Caco-2 (cell line): ENCODE measurements at regions not wholly inside any gene's neighbourhood (a gene's known extent, or its start where the extent isn't known, plus 50 kb on each side); places are given as distances from the start of the nearest gene placed in this dataset.

Experiments used
- BruUV-seq: library from RNA; stranded (reverse); fragments of 400-500 nt; replicated peaks from 2 replicates; lab custom pipeline; 2021; lab: Mats Ljungman, UMichigan
- CTCF ChIA-PET: fragments of 300-600 bp; sonication (Branson Sonifier 250); formaldehyde crosslinking; loops from one replicate; lab custom pipeline; 2022; ENCODE audit warnings: antibody characterized with exemption; lab: Charles Lee
- POLR2A ChIA-PET: fragments of 300-600 bp; sonication (Branson Sonifier 250); formaldehyde crosslinking; loops from one replicate; lab custom pipeline; 2022; ENCODE audit warnings: antibody characterized with exemption; lab: Charles Lee
- DNase-seq, 2 experiments: peaks; one replicate each; pipeline versions ENCODE4 v3.0.0 to v3.0.0-alpha.2; 2020 to 2022
- H3K27me3 ChIP-seq: replicated peaks from 2 replicates; pipeline ENCODE4 v1.6.0; 2011; ENCODE audit warnings: low read length; ENCODE audit not compliant: control insufficient read depth, insufficient read depth
- H3K36me3 ChIP-seq: 2 replicates; pipeline ENCODE4 v1.5.1; 2011; ENCODE audit warnings: low read length; ENCODE audit not compliant: control insufficient read depth, insufficient read depth
- H3K4me1 ChIP-seq: fragments of 250-450 bp; sonication (Bioruptor Pico); 2 replicates; pipeline ENCODE4 v1.5.1; 2020; ENCODE audit warnings: mild to moderate bottlenecking
- H3K4me3 ChIP-seq: 2 replicates; pipeline ENCODE4 v1.5.1; 2011; ENCODE audit warnings: low read depth, mild to moderate bottlenecking, control low read depth, low read length
- H3K9me3 ChIP-seq: fragments of 250-450 bp; sonication (Bioruptor Pico); 2 replicates; pipeline ENCODE4 v1.5.1; 2020; ENCODE audit warnings: mild to moderate bottlenecking, moderate library complexity
- H3K27ac Mint-ChIP-seq: one replicate; pipeline ENCODE4 v1.8.0; 2022; ENCODE audit warnings: mixed read lengths; ENCODE audit not compliant: unreplicated experiment
- H3K27me3 Mint-ChIP-seq: one replicate; pipeline ENCODE4 v1.8.0; 2022; ENCODE audit warnings: mixed read lengths; ENCODE audit not compliant: insufficient read depth, unreplicated experiment
- H3K36me3 Mint-ChIP-seq: one replicate; pipeline ENCODE4 v1.8.0; 2022; ENCODE audit warnings: mild to moderate bottlenecking, mixed read lengths; ENCODE audit not compliant: insufficient read depth, unreplicated experiment
- H3K4me1 Mint-ChIP-seq: one replicate; pipeline ENCODE4 v1.8.0; 2022; ENCODE audit warnings: low read depth, mixed read lengths; ENCODE audit not compliant: unreplicated experiment
- H3K4me3 Mint-ChIP-seq: one replicate; pipeline ENCODE4 v1.8.0; 2022; ENCODE audit warnings: mild to moderate bottlenecking, moderate library complexity, mixed read lengths; ENCODE audit not compliant: unreplicated experiment
- H3K9me3 Mint-ChIP-seq: one replicate; pipeline ENCODE4 v1.8.0; 2022; ENCODE audit warnings: mixed read lengths; ENCODE audit not compliant: unreplicated experiment
- CTCF ChIP-seq, 2 experiments: fragments of 200-600 bp in 1 of 2; IDR thresholded peaks; 1 replicate in 1 of 2; 2 replicates in 1 of 2; pipeline versions ENCODE4 v1.5.1 to v1.8.0; 2011 to 2022; ENCODE audit warnings: antibody characterized with exemption in 1 of 2, control low read depth in 1 of 2, inconsistent platforms in 1 of 2, low read depth in 1 of 2, low read length in 1 of 2, mild to moderate bottlenecking in 1 of 2, moderate library complexity in 1 of 2; ENCODE audit not compliant: insufficient read depth in 1 of 2, severe bottlenecking in 1 of 2, unreplicated experiment in 1 of 2
- intact Hi-C: fragments of 100-400 bp; cut with micrococcal nuclease; formaldehyde crosslinking; loops from one replicate; pipeline ENCODE4 v1.10.0; 2022; ENCODE audit not compliant: unreplicated experiment

- ChIA-PET POLR2A (no interaction called here), CTCF (no interaction called here)
- no peaks in the 10 kb centered on the region; the same call in 1 of the 2 replicates for H3K36me3 ChIP-seq
- H3K9me3 ChIP-seq = 0 out of 2 replicates have a peak, but pooled peaks cover 2% of the 10 kb centered on the region
- Mint-ChIP-seq H3K27me3 (no peaks in the 10 kb centered on the region), H3K36me3 (peaks cover 6% of the 10 kb centered on the region), H3K9me3 (no peaks in the 10 kb centered on the region), H3K4me1 (peaks cover 15% of the 10 kb centered on the region), H3K4me3 (no peak overlapping the region), H3K27ac (no peak overlapping the region)
- BruUV-seq = no TSS peak
- H3K4me1 ChIP-seq = peaks cover 34% of the 10 kb centered on the region
- no peaks in the 10 kb centered on the region for H3K27me3 ChIP-seq
- no peak overlapping the region for H3K4me3 ChIP-seq
- TF ChIP-seq CTCF (IDR thresholded peaks at IDR 0.05; ENCODE audit: insufficient read depth in 1 of 2, low read depth in 1 of 2, low read length in 1 of 2, severe bottlenecking in 1 of 2, unreplicated experiment in 1 of 2) = no peak
- no peak for DNase-seq
- intact Hi-C loops = loop anchor here (5.0 to 10.0 kb wide), 2 partner anchors 127 to 219 kb away; no protein-coding TSS in a partner anchor
Observed at GRCh38 chr6:153944201-153944600, 94.8 kb upstream of the OPRM1 start.

- TF ChIP-seq CTCF (IDR thresholded peaks at IDR 0.05; ENCODE audit: insufficient read depth in 1 of 2, low read depth in 1 of 2, low read length in 1 of 2, severe bottlenecking in 1 of 2, unreplicated experiment in 1 of 2) = no peak
- H3K9me3 Mint-ChIP-seq = no peaks in the 10 kb centered on the region
- H3K27me3 Mint-ChIP-seq = no peaks in the 10 kb centered on the region
- POLR2A ChIA-PET = no interaction called here
- CTCF ChIA-PET = no interaction called here
- intact Hi-C loops = loop anchor here (5.0 to 10.0 kb wide), 2 partner anchors 125 to 218 kb away; no protein-coding TSS in a partner anchor
- BruUV-seq = no TSS peak
- Histone ChIP-seq H3K36me3 (no peaks in the 10 kb centered on the region; the same call in 1 of the 2 replicates), H3K4me3 (no peak overlapping the region), H3K27me3 (no peaks in the 10 kb centered on the region), H3K4me1 (peaks cover 34% of the 10 kb centered on the region), H3K9me3 (0 out of 2 replicates have a peak, but pooled peaks cover 2% of the 10 kb centered on the region)
- no peak overlapping the region for H3K4me3 Mint-ChIP-seq
- peaks cover 15% of the 10 kb centered on the region for H3K4me1 Mint-ChIP-seq
- peaks cover 6% of the 10 kb centered on the region for H3K36me3 Mint-ChIP-seq
- no peak for DNase-seq
- no peak overlapping the region for H3K27ac Mint-ChIP-seq
Observed at GRCh38 chr6:153942361-153942760, 96.7 kb upstream of the OPRM1 start.

DNA sequence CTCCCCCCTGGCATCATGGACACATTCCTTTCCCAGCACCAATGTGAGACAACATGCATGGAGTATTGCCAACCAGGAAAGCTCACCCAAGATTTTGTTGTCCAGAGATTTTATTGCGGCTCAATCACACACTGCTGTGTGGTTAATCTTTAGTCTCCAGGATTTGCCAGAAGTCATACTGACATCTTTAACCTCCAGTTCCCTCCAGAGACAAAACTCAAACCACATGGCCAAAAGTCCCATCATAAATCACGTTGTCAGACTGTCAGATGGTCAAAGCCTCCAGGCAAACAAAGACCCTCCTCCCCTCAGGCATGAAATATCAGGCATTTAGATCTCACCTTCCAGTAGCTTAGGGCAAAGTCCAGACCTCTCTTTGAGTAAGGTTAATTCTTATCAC, 97.3 kb upstream of the OPRM1 start:
- Mint-ChIP-seq H3K27me3 (no peaks in the 10 kb centered on the region), H3K36me3 (peaks cover 6% of the 10 kb centered on the region), H3K9me3 (no peaks in the 10 kb centered on the region), H3K27ac (peak overlapping the region; percentile 13), H3K4me3 (no peak overlapping the region), H3K4me1 (peaks cover 15% of the 10 kb centered on the region)
- BruUV-seq = no TSS peak
- H3K27me3 ChIP-seq = no peaks in the 10 kb centered on the region
- no peaks in the 10 kb centered on the region; the same call in 1 of the 2 replicates for H3K36me3 ChIP-seq
- 0 out of 2 replicates have a peak, but pooled peaks cover 2% of the 10 kb centered on the region for H3K9me3 ChIP-seq
- DNase-seq = peak; percentile 78 to 83
- ChIA-PET POLR2A (no interaction called here), CTCF (no interaction called here)
- intact Hi-C loops = loop anchor here (5.0 to 10.0 kb wide), 2 partner anchors 124 to 217 kb away; no protein-coding TSS in a partner anchor
- no peak overlapping the region for H3K4me3 ChIP-seq
- peaks cover 34% of the 10 kb centered on the region for H3K4me1 ChIP-seq
- no peak for TF ChIP-seq CTCF (IDR thresholded peaks at IDR 0.05; ENCODE audit: insufficient read depth in 1 of 2, low read depth in 1 of 2, low read length in 1 of 2, severe bottlenecking in 1 of 2, unreplicated experiment in 1 of 2)
